Right lobe of liver (tissue), 6 donors: ENCODE measurements at regions not wholly inside any gene's neighbourhood (a gene's known extent, or its start where the extent isn't known, plus 50 kb on each side); places are given as distances from the start of the nearest gene placed in this dataset.
A peak's percentile ranks its signal among the peaks of the same experiment; 100 is the strongest.

Source experiments
- ATAC-seq, 4 donors: fragments of 200-7000 bp; cut with Tn5 transposase; one replicate each; pipeline ENCODE4 v1.9.1; 2020; ENCODE audit warnings: mild to moderate bottlenecking in 4 of 4, moderate library complexity in 4 of 4
- DNase-seq, 3 donors: peaks; one replicate each; pipeline ENCODE4 v3.0.0-alpha.2; 2020
- H3K27ac ChIP-seq, 3 donors: fragments of 200-600 bp; one replicate each; pipeline ENCODE4 v1.8.0; 2022
- H3K27me3 ChIP-seq, 2 donors: fragments of 200-600 bp; one replicate each; pipeline ENCODE4 v1.8.0; 2022
- H3K36me3 ChIP-seq, 4 donors: fragments of 200-600 bp; sonication (generic) in 1 of 4; one replicate each; pipeline versions ENCODE4 v1.5.1 to v1.8.0; 2017 to 2022; ENCODE audit warnings: control low read depth in 1 of 4
- H3K4me1 ChIP-seq, 4 donors: fragments of 200-600 bp; sonication (generic) in 1 of 4; one replicate each; pipeline versions ENCODE4 v1.5.1 to v1.8.0; 2017 to 2022; ENCODE audit warnings: control low read depth in 1 of 4
- H3K4me3 ChIP-seq, 3 donors: fragments of 200-600 bp; one replicate each; pipeline ENCODE4 v1.8.0; 2022
- H3K9me3 ChIP-seq, 4 donors: fragments of 200-600 bp; sonication (generic) in 1 of 4; one replicate each; pipeline versions ENCODE4 v1.5.1 to v1.8.0; 2017 to 2022; ENCODE audit warnings: control low read depth in 1 of 4
- CTCF ChIP-seq, 4 donors: fragments of 200-600 bp in 3 of 4; fragments of 450-650 bp in 1 of 4; IDR thresholded peaks; one replicate each; pipeline versions ENCODE4 v1.5.1 to v1.8.0; 2016 to 2022; ENCODE audit warnings: antibody characterized with exemption in 4 of 4, mild to moderate bottlenecking in 2 of 4
- POLR2A ChIP-seq: fragments of 450-650 bp; IDR thresholded peaks from one replicate; pipeline ENCODE4 v1.6.1; 2017; ENCODE audit warnings: antibody characterized with exemption, mild to moderate bottlenecking
- WGBS: methylation state at CpG from one replicate; pipeline ENCODE4 v1.1.6; 2018; ENCODE audit warnings: low coverage, low lambda C conversion rate; ENCODE audit not compliant: insufficient coverage; ENCODE audit errors: missing lambda C conversion rate; 5-methylcytosine and 5-hydroxymethylcytosine counted together
- intact Hi-C, 2 donors: fragments of 100-400 bp; cut with DNase I; formaldehyde crosslinking; loops; one replicate each; pipeline versions ENCODE4 v1.11.2 to v1.14.1; 2022
- donor health status: DM: no; HTN: yes; CAD: no.
- donor health status: DM: no; HTN: no; CAD: no.
- donor health status: DM: no; HTN: no; CAD: no.
- donor health status: DM: no; HTN: yes; CAD: no.
- donor health status: DM: no; HTN: yes; CAD: no.

GRCh38 chr5:2631758-2632157, 119.7 kb downstream of the IRX2 start:
- intact Hi-C loops: no loop called here
- DNase-seq: no peak
- no peak for ATAC-seq

DNA sequence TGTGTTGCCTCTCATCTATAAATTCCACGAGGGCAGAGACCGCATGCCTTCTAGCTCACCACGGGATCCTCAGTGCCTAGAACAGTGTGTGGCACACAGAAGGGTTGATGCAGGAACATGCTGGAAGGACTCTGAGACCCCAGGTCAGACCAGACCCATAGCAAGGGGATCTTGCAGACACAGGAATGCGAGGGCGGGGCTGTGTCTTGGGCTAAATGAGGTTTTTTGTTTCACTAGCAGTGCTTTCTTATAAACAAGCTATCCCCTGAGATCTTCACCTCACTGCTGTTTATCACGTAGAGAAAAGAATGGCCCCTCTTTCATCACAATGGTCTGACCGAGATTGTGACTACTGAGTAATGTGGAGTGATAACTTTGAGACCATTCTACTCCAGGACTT, 122.4 kb downstream of the IRX2 start:
- Histone ChIP-seq H3K4me1 (no peaks in the 10 kb centered on the region), H3K27ac (no peak overlapping the region), H3K36me3 (no peaks in the 10 kb centered on the region), H3K9me3 (no peaks in the 10 kb centered on the region), H3K27me3 (no peaks in the 10 kb centered on the region), H3K4me3 (no peak overlapping the region)
- no peak for DNase-seq
- intact Hi-C loops: no loop called here
- no peak for ATAC-seq
- no peak for TF ChIP-seq POLR2A
- TF ChIP-seq CTCF (IDR thresholded peaks at IDR 0.05): no peak
- 34% methylated on average over 5 of the region's 7 CpGs for WGBS

More at GRCh38 chr5:2631758-2632157, 119.7 kb downstream of the IRX2 start:
- TF ChIP-seq CTCF (IDR thresholded peaks at IDR 0.05): no peak
- no peaks in the 10 kb centered on the region for H3K27me3 ChIP-seq
- no peaks in the 10 kb centered on the region for H3K4me1 ChIP-seq
- H3K36me3 ChIP-seq: no peaks in the 10 kb centered on the region
- H3K9me3 ChIP-seq: no peaks in the 10 kb centered on the region
- no peak overlapping the region for H3K4me3 ChIP-seq
- 53% methylated on average over 7 of the region's 11 CpGs for WGBS
- H3K27ac ChIP-seq: no peak overlapping the region

- H3K36me3 ChIP-seq: no peaks in the 10 kb centered on the region
- 50% methylated on average over 2 of the region's 13 CpGs for WGBS
Measured at GRCh38 chr5:2627867-2628266, 123.6 kb downstream of the IRX2 start.

DNA sequence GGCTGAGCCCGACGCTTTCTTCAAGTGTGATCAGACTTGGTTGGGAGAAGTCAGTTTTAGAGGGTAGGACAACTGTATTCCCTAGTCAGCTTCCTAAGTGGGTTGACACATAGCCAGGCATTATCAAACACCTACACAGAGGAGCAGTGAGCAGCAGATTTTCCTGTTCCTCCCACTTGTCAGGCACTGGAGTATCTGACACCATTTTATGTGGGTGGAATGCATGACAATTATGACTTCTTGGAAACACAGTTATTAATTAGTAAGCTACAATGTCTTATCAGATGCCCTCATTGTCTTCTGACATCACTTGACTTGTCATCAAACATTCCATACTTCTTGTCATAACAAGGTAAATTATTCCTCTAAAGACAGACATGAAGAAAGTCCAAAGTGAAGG, 124.9 kb downstream of the IRX2 start:
- no peaks in the 10 kb centered on the region for H3K36me3 ChIP-seq
- no peak for DNase-seq
- no peaks in the 10 kb centered on the region for H3K9me3 ChIP-seq
- TF ChIP-seq CTCF (IDR thresholded peaks at IDR 0.05) (no peak), POLR2A (no peak)
- no peak overlapping the region for H3K27ac ChIP-seq
- no CpG with 5 or more reads among the region's 2 CpGs for WGBS
- intact Hi-C loops: no loop called here
- no peaks in the 10 kb centered on the region for H3K27me3 ChIP-seq
- no peaks in the 10 kb centered on the region for H3K4me1 ChIP-seq
- ATAC-seq: no peak
- no peak overlapping the region for H3K4me3 ChIP-seq

More at GRCh38 chr5:2627867-2628266, 123.6 kb downstream of the IRX2 start:
- no peaks in the 10 kb centered on the region for H3K9me3 ChIP-seq
- no peak overlapping the region for H3K27ac ChIP-seq
- no peaks in the 10 kb centered on the region for H3K4me1 ChIP-seq
- no peaks in the 10 kb centered on the region for H3K27me3 ChIP-seq
- peak in 1 of 4 donors; percentile 37 for ATAC-seq
- no peak for DNase-seq
- intact Hi-C loops: no loop called here
- H3K4me3 ChIP-seq: no peak overlapping the region
- TF ChIP-seq CTCF (IDR thresholded peaks at IDR 0.05): no peak
- TF ChIP-seq POLR2A: no peak

- Histone ChIP-seq H3K36me3 (no peaks in the 10 kb centered on the region), H3K27ac (no peak overlapping the region), H3K4me1 (no peaks in the 10 kb centered on the region), H3K27me3 (no peaks in the 10 kb centered on the region), H3K4me3 (no peak overlapping the region), H3K9me3 (no peaks in the 10 kb centered on the region)
- DNase-seq (no peak), ATAC-seq (no peak)
- intact Hi-C loops: no loop called here
- 37% methylated on average over 5 of the region's 5 CpGs for WGBS
- TF ChIP-seq CTCF (IDR thresholded peaks at IDR 0.05) (no peak), POLR2A (no peak)
Measured at GRCh38 chr5:2622866-2623265, 128.6 kb downstream of the IRX2 start.
